ENCODE measurements at regions not wholly inside any gene's neighbourhood (a gene's known extent, or its start where the extent isn't known, plus 50 kb on each side); places are given as distances from the start of the nearest gene placed in this dataset.

DNA sequence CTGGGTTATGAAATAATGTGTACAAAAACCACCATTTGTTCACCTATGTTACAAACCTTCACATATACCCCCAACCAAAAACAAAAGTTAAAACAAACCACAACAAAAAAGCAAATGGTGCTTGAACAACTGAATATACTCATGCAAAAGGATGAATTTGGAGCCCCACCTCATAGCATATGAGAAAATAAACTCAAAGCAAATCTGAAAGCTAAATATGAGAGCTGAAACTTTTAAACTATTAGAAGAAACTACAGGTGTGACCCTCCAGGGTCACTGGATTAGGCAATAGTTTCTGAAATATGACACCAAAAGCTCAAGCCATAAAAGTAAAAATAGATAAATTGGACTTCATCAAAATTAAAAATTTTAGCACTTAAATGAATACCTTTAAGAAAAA, 215.5 kb upstream of the CHRM3 start:
- TF ChIP-seq SP1 (IDR thresholded peaks at IDR 0.05) = no peak
- no peak for TF ChIP-seq SP1 (CRISPR knock-in tag; IDR thresholded peaks at IDR 0.05)
- TF ChIP-seq ZSCAN21 (CRISPR knock-in tag; IDR thresholded peaks at IDR 0.05; ENCODE audit: borderline replicate concordance) = no peak
- TF ChIP-seq TBX2 (CRISPR knock-in tag; IDR thresholded peaks at IDR 0.05; ENCODE audit: borderline replicate concordance) = no peak
- TF ChIP-seq CTCF (CRISPR knock-in tag; IDR thresholded peaks at IDR 0.05) = no peak
- no peak for TF ChIP-seq ZNF274 (CRISPR knock-in tag; IDR thresholded peaks at IDR 0.05)
- TF ChIP-seq ZNF816 (CRISPR knock-in tag; IDR thresholded peaks at IDR 0.05; ENCODE audit: borderline replicate concordance) = no peak
- TF ChIP-seq FOSL1 (CRISPR knock-in tag; IDR thresholded peaks at IDR 0.05; ENCODE audit: borderline replicate concordance) = no peak
- TF ChIP-seq MAFK (conservative IDR thresholded peaks at IDR 0.05 in 1 of 2, IDR thresholded peaks at IDR 0.05 in 1 of 2; ENCODE audit: low read length in 2 of 2) = no peak
- TF ChIP-seq, protein P1, sequence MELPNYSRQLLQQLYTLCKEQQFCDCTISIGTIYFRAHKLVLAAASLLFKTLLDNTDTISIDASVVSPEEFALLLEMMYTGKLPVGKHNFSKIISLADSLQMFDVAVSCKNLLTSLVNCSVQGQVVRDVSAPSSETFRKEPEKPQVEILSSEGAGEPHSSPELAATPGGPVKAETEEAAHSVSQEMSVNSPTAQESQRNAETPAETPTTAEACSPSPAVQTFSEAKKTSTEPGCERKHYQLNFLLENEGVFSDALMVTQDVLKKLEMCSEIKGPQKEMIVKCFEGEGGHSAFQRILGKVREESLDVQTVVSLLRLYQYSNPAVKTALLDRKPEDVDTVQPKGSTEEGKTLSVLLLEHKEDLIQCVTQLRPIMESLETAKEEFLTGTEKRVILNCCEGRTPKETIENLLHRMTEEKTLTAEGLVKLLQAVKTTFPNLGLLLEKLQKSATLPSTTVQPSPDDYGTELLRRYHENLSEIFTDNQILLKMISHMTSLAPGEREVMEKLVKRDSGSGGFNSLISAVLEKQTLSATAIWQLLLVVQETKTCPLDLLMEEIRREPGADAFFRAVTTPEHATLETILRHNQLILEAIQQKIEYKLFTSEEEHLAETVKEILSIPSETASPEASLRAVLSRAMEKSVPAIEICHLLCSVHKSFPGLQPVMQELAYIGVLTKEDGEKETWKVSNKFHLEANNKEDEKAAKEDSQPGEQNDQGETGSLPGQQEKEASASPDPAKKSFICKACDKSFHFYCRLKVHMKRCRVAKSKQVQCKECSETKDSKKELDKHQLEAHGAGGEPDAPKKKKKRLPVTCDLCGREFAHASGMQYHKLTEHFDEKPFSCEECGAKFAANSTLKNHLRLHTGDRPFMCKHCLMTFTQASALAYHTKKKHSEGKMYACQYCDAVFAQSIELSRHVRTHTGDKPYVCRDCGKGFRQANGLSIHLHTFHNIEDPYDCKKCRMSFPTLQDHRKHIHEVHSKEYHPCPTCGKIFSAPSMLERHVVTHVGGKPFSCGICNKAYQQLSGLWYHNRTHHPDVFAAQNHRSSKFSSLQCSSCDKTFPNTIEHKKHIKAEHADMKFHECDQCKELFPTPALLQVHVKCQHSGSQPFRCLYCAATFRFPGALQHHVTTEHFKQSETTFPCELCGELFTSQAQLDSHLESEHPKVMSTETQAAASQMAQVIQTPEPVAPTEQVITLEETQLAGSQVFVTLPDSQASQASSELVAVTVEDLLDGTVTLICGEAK (IDR thresholded peaks at IDR 0.05) = no peak
- TF ChIP-seq, protein P1 (CRISPR knock-in tag; IDR thresholded peaks at IDR 0.05) = no peak
- no peak for TF ChIP-seq REST (IDR thresholded peaks at IDR 0.05; ENCODE audit: borderline replicate concordance in 1 of 2, low read depth in 1 of 2, low read length in 2 of 2)
- no peak for TF ChIP-seq HNF4G (IDR thresholded peaks at IDR 0.05; ENCODE audit: borderline replicate concordance, low read depth, low read length)
- no peak for TF ChIP-seq HNF4G (CRISPR knock-in tag; IDR thresholded peaks at IDR 0.05; ENCODE audit: borderline replicate concordance, low read depth)
